DMS153 treated with DMSO at 0.1 percent for 48 hours (cell line): ENCODE measurements at regions not wholly inside any gene's neighbourhood (a gene's known extent, or its start where the extent isn't known, plus 50 kb on each side); places are given as distances from the start of the nearest gene placed in this dataset.

Experiments
- DNase-seq: peaks from one replicate; lab custom pipeline; 2025; ENCODE audit not compliant: unreplicated experiment; lab: John Stamatoyannopoulos, UW

- DNase-seq = no peak
These were observed 233.7 kb upstream of the NAV2 start for GRCh38 chr11:19478891-19479290.

GRCh38 chr11:19474954-19475721 is 234.4 kb upstream of the E2F8 start:
- DNase-seq = peak; percentile 71

- peak; percentile 16 for DNase-seq
These were observed 233.5 kb upstream of the E2F8 start for GRCh38 chr11:19474211-19474610.

- DNase-seq = no peak
These were observed 231.9 kb upstream of the E2F8 start for GRCh38 chr11:19472679-19473078.

GRCh38 chr11:19467904-19468303 is 227.2 kb upstream of the E2F8 start:
- no peak for DNase-seq

- no peak for DNase-seq
These were observed 225.6 kb upstream of the E2F8 start for GRCh38 chr11:19466314-19466713.

- no peak for DNase-seq
These were observed 223.2 kb upstream of the E2F8 start for GRCh38 chr11:19463976-19464375.

- no peak for DNase-seq
These were observed 220.1 kb upstream of the E2F8 start for GRCh38 chr11:19460718-19461405.

- no peak for DNase-seq
These were observed 218.5 kb upstream of the E2F8 start for GRCh38 chr11:19459240-19459639.

GRCh38 chr11:19458721-19459120 is 218.0 kb upstream of the E2F8 start:
- DNase-seq = no peak

GRCh38 chr11:19458231-19458630 is 217.5 kb upstream of the E2F8 start:
- no peak for DNase-seq

GRCh38 chr11:19455731-19456130 is 215.0 kb upstream of the E2F8 start:
- DNase-seq = no peak

- no peak for DNase-seq
These were observed 213.0 kb upstream of the E2F8 start for GRCh38 chr11:19453651-19454257.

GRCh38 chr11:19451609-19452008 is 210.9 kb upstream of the E2F8 start:
- DNase-seq = no peak

GRCh38 chr11:19450282-19450681 is 209.5 kb upstream of the E2F8 start:
- DNase-seq = no peak

- DNase-seq = no peak
These were observed 207.9 kb upstream of the E2F8 start for GRCh38 chr11:19448651-19449050.

- no peak for DNase-seq
These were observed 206.4 kb upstream of the E2F8 start for GRCh38 chr11:19447150-19447566.

- DNase-seq = no peak
These were observed 205.0 kb upstream of the E2F8 start for GRCh38 chr11:19445771-19446170.

GRCh38 chr11:19444231-19444630 is 203.5 kb upstream of the E2F8 start:
- DNase-seq = no peak

- DNase-seq = no peak
These were observed 201.8 kb upstream of the E2F8 start for GRCh38 chr11:19442554-19442910.

GRCh38 chr11:19441752-19442553 is 201.2 kb upstream of the E2F8 start:
- no peak for DNase-seq
